ENCODE measurements at regions not wholly inside any gene's neighbourhood (a gene's known extent, or its start where the extent isn't known, plus 50 kb on each side); places are given as distances from the start of the nearest gene placed in this dataset.
A peak's percentile ranks its signal among the peaks of the same experiment; 100 is the strongest.

DNA sequence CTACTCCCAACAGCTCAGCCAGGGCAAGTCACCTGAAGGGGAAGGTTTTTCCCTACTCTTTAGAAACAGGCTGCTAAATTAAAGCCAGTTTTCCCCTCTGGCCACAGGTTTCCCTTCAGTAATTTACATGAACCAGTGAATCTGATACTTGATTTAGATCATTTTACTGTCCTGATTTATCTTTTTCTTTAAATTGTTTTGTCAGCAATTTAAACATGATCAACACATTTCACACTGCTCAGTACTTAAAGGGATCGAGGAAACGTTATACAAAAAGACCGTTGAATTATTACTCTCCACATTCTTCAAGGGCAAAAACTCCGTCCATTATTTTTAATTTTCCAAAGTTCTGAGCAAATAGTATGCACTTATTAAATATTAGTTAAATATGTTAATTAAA lies 1165.7 kb upstream of the GYPC start:
- intact Hi-C loops (cut with DNase I), result no loop called here
- Histone ChIP-seq H3K27me3 (no peaks in the 10 kb centered on the region), H3K4me3 (no peak overlapping the region)

DNA sequence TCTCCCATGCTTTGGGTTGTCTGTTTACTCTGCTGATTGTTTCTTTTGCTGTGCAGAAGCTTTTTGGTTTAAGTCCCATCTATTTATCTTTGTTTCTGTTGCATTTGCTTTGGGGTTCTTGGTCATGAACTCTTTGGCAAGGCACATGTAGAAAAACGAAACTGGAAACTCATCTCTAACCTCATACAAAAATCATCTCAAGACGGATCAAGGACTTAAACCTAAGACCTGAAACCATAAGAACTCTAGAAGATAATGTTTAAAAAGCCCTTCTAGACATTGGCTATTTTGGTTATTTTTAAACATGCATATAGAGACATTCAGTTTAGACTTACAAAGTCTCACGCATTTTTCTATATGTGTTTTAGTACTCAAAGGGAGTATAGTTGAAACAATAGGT lies 1164.3 kb upstream of the GYPC start:
- DNase-seq, result no peak
- intact Hi-C loops (cut with DNase I), result no loop called here
- Histone ChIP-seq H3K27me3 (no peaks in the 10 kb centered on the region), H3K4me1 (no peaks in the 10 kb centered on the region), H3K4me3 (no peak overlapping the region), H3K27ac (no peak overlapping the region), H3K9me3 (no peaks in the 10 kb centered on the region), H3K36me3 (no peaks in the 10 kb centered on the region)
- no peak for ATAC-seq
- no peak for TF ChIP-seq CTCF (IDR thresholded peaks at IDR 0.05)

More for the DNA sequence above, 1165.7 kb upstream of the GYPC start:
- Histone ChIP-seq H3K27ac (no peak overlapping the region), H3K36me3 (no peaks in the 10 kb centered on the region), H3K9me3 (no peaks in the 10 kb centered on the region), H3K4me1 (no peaks in the 10 kb centered on the region)
- DNase-seq (no peak), ATAC-seq (no peak)
- no peak for TF ChIP-seq CTCF (IDR thresholded peaks at IDR 0.05)

- no peak for TF ChIP-seq CTCF (IDR thresholded peaks at IDR 0.05)
- Histone ChIP-seq H3K4me1 (no peaks in the 10 kb centered on the region), H3K27me3 (no peaks in the 10 kb centered on the region), H3K36me3 (no peaks in the 10 kb centered on the region), H3K27ac (no peak overlapping the region), H3K9me3 (no peaks in the 10 kb centered on the region), H3K4me3 (no peak overlapping the region)
- intact Hi-C loops (cut with DNase I), result no loop called here
- ATAC-seq, result no peak
- DNase-seq, result no peak
Observed at GRCh38 chr2:125512313-125512712, 1143.6 kb upstream of the GYPC start.

- intact Hi-C loops (cut with DNase I), result no loop called here
- H3K27me3 ChIP-seq, result no peaks in the 10 kb centered on the region
- ATAC-seq (peak; percentile 63), DNase-seq (no peak)
- no peak overlapping the region for H3K4me3 ChIP-seq
- no peaks in the 10 kb centered on the region for H3K4me1 ChIP-seq
- peak; percentile 51 for TF ChIP-seq CTCF (IDR thresholded peaks at IDR 0.05)
- no peaks in the 10 kb centered on the region for H3K36me3 ChIP-seq
- H3K9me3 ChIP-seq, result no peaks in the 10 kb centered on the region
- no peak overlapping the region for H3K27ac ChIP-seq
Observed at GRCh38 chr2:125516496-125517109, 1139.4 kb upstream of the GYPC start.

DNA sequence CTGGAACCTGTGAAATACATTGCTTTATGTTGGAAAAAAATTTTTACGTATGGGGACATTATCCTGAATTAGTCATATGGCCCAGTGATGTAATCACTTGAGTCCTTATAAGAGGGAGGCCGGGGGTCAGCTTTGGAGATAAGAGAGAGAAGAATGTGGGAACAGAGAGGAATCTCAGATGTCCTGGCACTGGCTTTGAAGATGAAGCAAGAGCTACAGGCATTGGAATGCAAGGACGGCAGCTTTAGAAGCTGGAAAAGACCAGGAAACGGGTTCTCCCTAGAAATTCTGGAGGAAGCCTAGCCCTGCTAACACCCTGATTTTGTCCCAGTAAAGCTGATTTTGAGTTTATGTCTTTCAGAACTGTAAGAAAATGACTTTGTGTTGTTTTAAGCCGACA lies 1129.9 kb upstream of the GYPC start:
- no peaks in the 10 kb centered on the region for H3K4me1 ChIP-seq
- no peak overlapping the region for H3K4me3 ChIP-seq
- no peak overlapping the region for H3K27ac ChIP-seq
- no peak for TF ChIP-seq CTCF (IDR thresholded peaks at IDR 0.05)
- DNase-seq, result no peak
- H3K36me3 ChIP-seq, result no peaks in the 10 kb centered on the region
- no peak for ATAC-seq
- H3K9me3 ChIP-seq, result no peaks in the 10 kb centered on the region
- intact Hi-C loops (cut with DNase I), result no loop called here
- no peaks in the 10 kb centered on the region for H3K27me3 ChIP-seq

- no peaks in the 10 kb centered on the region for H3K27me3 ChIP-seq
- DNase-seq (no peak), ATAC-seq (no peak)
- no peaks in the 10 kb centered on the region for H3K36me3 ChIP-seq
- no peak for TF ChIP-seq CTCF (IDR thresholded peaks at IDR 0.05)
- no peak overlapping the region for H3K4me3 ChIP-seq
- no peaks in the 10 kb centered on the region for H3K9me3 ChIP-seq
- H3K27ac ChIP-seq, result no peak overlapping the region
- intact Hi-C loops (cut with DNase I), result no loop called here
- no peaks in the 10 kb centered on the region for H3K4me1 ChIP-seq
Observed at GRCh38 chr2:125535089-125535488, 1120.9 kb upstream of the GYPC start.

All from upper lobe of right lung (tissue), 1 donor.